T-helper 2 cell treated with Interferon-gamma antibody and Interleukin-4, amounts not matched to agents 100 ng/mL and 5 ng/mL, for 36 hours (primary cell): ENCODE measurements at regions not wholly inside any gene's neighbourhood (a gene's known extent, or its start where the extent isn't known, plus 50 kb on each side); places are given as distances from the start of the nearest gene placed in this dataset.

ENCODE experiments used
- intact Hi-C: fragments of 100-400 bp; cut with micrococcal nuclease; formaldehyde crosslinking; loops from one replicate; pipeline ENCODE4 v1.15.1; 2023

DNA sequence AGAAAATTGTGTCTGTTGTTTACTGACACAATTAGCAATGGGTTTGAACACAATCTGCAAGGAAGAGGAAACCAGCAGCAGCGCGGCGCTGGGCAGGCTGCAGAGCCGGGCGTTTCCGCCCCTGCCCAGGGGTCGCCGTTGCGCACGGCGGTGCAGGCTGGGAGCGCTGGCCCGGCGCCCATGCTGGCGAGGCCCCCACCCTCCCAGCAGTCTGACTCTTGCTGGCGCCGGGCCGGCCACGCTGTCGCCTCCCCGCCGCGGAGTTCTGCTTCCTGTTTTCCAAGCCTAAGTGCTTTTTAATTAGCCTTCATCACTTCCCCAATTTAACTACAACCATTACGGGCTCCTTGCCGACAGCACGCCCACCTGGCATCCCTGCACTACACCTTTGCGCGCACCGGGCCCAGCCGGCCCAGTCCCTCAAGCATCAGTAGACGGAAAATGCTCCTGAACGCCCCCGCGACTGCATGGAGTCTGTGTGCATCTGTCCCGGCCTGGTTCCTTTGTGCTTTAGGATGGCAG lies 212.1 kb downstream of the GXYLT1 start:
- intact Hi-C loops: no loop called here

DNA sequence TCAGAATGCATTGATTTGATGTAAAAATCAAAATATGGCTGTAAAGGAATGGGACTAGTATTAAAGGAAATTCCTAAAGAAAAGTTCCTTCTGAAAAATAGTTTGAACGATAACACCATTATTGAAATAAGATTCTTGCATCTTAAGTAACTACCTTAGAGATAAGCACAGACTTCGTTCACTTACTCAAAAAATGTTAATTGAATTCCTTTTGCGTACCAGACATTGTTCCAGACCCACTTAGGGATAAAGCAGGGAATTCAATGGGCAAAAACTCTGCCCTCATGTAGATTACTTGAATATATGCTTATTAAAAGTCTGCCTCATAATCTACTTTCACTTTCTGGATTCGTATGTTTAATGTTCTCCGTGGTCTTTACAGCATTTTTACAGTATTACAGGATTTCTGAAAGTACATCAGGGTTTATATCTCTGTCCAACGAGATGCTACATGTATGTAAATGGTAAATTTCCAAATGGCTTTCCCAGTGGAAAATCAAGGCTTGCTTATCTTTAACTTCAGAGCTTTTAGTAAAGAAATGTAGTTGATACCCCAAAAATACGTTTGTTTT lies 213.7 kb downstream of the GXYLT1 start:
- intact Hi-C loops: no loop called here

DNA sequence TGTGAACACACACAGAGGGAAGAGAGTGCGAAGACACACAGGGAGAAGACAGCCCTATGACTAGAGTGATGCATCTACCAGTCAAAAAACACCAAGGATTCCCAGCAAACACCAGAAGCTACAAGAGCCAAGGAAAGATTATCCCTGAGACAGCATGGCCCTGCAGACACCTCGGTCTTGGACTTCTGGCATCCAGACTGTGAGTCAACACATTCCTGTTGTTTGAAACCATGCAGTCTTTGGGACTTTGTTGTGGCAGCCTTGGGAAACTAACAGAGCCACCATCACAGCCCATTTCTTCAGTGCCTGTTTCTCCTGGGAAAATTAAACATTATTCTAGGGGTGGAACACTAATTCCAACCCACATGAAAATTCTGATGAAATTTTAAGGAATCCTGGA lies 220.6 kb downstream of the GXYLT1 start:
- intact Hi-C loops: no loop called here

GRCh38 chr12:41923351-41923750 lies 221.3 kb downstream of the GXYLT1 start:
- intact Hi-C loops: no loop called here

DNA sequence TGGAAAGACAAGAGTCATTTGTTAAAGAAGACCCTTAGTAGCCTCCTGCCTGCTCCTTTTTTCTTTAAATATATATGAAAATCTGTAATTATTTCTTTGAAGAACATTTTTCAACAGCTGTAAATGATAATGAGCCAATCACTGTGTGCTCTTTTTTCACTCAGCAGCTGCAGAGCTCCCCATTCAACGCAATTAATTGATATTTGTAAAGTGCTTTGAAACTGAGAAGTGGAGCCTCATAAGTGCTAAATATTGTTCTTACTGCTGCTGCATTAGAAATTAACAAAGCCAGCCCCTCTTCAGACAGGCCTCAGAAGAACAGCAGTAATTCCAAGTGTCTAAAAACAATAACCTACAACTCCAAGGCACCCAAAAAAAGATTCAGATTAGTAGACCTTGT lies 224.3 kb downstream of the GXYLT1 start:
- intact Hi-C loops: no loop called here

- intact Hi-C loops: no loop called here
Observed at GRCh38 chr12:41919526-41920261, 225.0 kb downstream of the GXYLT1 start.

- intact Hi-C loops: no loop called here
Observed at GRCh38 chr12:41919048-41919447, 225.6 kb downstream of the GXYLT1 start.

- intact Hi-C loops: no loop called here
Observed at GRCh38 chr12:41917938-41918341, 226.7 kb downstream of the GXYLT1 start.

GRCh38 chr12:41917181-41917580 lies 227.5 kb downstream of the GXYLT1 start:
- intact Hi-C loops: no loop called here

DNA sequence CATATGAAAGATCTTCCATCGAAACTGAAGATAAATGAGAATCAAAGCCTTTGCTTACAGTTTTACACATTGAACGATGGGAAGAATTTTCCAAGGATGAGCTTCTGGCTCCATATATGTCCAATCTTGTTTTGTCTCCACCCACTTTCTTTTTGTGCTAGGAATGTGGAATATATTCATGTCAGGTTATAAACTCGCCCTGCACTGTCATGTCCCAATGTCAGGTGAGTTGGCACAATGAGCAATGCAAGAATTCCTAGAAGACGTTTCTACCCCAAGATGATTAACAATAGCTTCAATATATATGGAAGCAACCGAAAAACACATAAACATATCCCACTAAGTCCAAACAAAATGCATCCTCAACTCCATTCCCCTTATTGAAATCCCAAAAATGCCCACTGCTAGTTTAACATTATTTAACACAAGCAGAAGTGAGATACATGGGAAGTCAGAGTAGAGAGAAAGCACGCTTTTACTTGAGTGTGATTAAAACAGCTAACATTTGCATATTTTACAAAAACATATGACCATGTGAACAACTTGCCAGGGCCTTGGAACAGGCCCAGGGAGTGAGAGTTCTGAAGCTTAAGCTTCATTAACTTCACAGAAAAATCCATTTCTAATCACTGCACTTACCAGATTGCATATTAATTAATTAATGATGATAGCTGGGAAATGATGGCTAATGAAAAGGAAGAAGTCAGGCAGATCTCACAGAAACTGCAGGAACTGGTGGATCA lies 233.9 kb downstream of the GXYLT1 start:
- intact Hi-C loops: no loop called here

GRCh38 chr12:41908206-41908605 lies 236.5 kb downstream of the GXYLT1 start:
- intact Hi-C loops: no loop called here

- intact Hi-C loops: no loop called here
Observed at GRCh38 chr12:41907550-41907949, 237.1 kb downstream of the GXYLT1 start.

DNA sequence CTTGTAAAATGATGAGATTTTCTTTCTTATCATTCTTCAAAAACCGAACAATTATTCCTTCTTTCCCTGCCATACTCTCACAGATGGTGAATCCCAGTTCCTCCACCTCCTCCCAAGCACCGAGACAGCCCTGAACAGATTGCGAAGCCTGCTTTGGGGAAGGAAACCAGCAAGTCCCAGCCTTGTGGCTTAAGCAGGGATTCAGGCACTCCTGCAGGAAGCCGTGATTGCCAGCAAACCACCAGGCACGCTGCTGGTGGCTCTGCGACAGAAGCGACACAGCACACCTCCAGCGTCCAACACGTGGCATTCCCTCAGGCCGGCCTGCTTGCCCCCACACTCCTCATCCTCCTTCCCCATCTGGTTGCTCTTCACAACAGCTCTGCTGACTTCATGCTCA lies 237.7 kb downstream of the GXYLT1 start:
- intact Hi-C loops: no loop called here

- intact Hi-C loops: no loop called here
Observed at GRCh38 chr12:41905759-41906297, 238.8 kb downstream of the GXYLT1 start.

GRCh38 chr12:41905073-41905758 lies 239.5 kb downstream of the GXYLT1 start:
- intact Hi-C loops: no loop called here

DNA sequence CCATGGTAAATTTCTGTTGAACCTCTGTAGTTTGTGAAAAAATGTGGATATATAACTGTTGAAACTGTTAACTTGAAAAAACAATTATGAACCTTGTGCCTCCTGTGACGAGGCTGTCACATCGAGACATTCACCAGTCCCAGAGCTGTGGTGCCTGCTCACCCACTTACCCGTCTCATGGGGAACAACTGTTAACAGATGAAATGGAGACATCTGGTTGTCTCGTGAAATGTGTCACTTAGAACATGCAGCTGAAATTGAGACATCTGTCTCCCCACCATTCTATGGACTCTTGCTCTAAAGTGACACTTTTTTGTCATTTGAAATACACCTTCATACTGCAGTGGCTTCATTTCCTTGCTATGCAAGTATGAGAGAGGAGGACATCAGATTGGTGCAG lies 240.6 kb downstream of the GXYLT1 start:
- intact Hi-C loops: no loop called here

- intact Hi-C loops: no loop called here
Observed at GRCh38 chr12:41903014-41903708, 241.5 kb downstream of the GXYLT1 start.

DNA sequence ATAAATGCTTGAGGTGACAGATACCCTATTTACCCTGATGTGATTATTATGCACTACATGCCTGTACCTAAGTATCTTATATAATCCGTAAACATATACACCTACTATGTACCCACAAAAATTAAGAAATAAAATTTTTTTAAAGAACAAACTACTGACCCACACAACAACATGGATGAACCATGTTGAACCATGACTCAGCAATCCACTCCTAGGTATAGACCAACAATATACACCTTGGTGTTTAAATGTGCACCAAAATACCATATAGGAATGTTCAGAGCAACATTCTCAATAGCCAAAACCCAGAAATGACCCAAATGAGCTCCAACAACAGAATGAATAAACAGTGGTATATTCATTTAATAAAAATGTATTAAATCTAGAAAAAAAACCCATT lies 245.1 kb downstream of the GXYLT1 start:
- intact Hi-C loops: no loop called here

GRCh38 chr12:41897593-41897992 lies 247.1 kb downstream of the GXYLT1 start:
- intact Hi-C loops: no loop called here

DNA sequence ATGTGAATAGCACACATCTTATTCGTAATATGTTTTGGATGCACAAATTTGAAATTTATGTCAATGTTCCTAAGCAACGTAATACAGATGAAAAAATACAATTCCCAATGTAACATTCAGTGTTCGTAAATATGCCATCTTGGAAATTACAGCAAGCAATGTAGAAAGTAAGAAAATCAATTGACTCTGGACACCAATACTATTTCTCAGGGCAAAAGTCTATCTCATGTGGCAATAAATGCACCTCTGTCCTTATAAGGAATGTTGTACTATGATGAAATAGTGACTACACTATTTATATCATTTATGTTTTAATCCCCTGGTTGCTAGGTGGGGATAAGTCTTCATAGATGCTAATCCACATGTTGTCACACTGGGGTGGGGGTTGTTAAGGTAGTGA lies 251.2 kb downstream of the GXYLT1 start:
- intact Hi-C loops: no loop called here

DNA sequence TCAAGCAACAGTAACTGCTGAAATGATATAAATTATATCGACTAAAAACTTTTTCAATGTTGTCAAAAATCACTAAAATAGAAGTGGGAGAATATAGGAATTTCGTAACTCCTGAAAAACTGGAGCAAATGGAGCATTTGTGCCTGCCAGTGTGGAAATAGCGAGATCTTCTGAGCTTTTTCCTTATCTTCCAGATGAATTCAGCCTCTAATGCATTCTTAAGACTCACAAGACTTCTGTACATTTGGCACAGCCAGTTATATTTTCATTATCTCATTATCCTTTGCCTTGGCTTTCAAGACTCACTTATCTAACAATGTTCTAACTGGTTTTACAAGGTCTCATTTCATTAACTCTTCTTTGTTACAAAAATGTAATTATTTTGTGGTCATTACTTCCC lies 252.4 kb downstream of the GXYLT1 start:
- intact Hi-C loops: no loop called here
